NCI-H1436 treated with DMSO at 0.1 percent for 48 hours (cell line): ENCODE measurements at regions not wholly inside any gene's neighbourhood (a gene's known extent, or its start where the extent isn't known, plus 50 kb on each side); places are given as distances from the start of the nearest gene placed in this dataset.
"Not testable (repeated sequence)": the region's sequence is repeated elsewhere in the genome, so short reads cannot be mapped to it uniquely, and the experiment has no call there.

Experiments used
- DNase-seq: peaks from one replicate; lab custom pipeline; 2025; lab: John Stamatoyannopoulos, UW

DNA sequence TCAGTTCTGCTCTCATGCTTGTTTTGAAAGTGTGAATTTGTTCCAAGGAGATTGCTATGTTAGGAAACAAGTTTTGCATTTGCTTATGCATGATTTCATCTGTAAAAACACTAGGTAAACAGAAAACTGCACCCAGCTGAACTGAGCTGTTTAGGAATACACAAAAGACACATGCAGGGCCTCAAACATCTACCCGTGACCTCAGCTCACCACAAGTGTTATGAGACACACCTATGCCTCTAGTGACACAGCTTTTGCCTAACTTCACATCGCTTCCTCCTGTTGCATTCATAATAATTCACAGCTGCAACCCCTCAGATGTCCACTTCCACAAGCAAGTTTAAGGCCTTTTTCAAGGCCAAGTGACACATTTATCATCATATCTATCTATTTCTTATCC is 98.0 kb upstream of the SLC24A3 start:
- DNase-seq = no peak

DNA sequence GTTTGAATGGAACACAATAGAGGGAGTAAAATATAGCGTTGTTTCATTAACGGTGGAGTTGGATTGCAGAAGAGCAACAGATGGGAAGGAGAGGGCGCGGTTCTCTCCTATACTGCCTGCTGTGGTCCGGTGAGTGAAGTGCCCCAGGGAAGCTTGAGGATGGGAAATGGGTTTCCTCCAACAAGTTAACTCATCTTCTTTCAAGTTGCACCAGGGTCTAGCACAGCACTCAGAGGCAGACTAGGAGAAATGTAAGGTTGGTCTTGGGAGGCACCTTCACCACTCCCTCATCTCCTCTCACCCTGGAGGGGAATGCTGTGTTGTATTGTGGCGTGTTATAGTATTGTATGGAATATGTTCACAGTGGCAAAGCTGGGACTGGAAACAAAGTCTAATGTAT is 96.9 kb upstream of the SLC24A3 start:
- no peak for DNase-seq

DNA sequence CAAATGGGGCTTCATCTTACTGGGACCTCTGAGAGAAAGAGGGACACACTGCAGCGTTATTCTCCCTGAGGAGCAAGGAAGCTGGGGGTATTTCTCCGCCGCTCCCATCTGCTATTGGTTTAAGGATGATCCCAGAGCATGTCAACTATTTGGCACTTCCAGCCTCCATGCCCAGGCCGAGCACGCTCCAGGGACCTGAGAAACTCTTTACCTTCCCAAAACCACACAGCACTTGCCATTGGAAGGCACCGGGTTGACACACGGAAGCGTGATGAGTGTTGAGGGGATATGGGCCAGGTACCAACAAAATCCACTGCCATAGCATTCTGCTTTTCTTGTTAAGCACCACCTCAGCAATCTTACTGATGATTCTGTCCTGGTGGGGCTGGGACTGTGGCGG is 92.4 kb upstream of the SLC24A3 start:
- no peak for DNase-seq

GRCh38 chr20:19120569-19120968 is 91.9 kb upstream of the SLC24A3 start:
- no peak for DNase-seq

DNA sequence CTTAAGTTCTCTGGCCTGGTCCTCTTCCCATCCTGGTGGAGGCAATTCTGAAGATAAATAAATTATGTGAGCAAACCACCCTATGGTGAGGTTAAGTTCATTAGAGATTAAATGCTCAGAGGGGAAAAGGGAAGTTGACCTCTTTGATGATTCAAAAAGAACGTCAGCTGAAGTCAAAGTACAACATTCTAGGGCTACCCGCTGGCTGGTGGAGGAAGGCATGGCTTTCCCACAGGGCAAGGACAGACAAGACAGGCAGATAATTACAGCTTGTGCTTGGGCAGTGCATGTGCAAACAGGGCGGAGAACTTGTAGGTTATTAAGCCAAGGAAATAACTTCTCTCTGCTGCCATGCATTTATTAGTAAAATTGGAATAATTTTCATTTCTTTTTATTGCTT is 91.0 kb upstream of the SLC24A3 start:
- DNase-seq = no peak

GRCh38 chr20:19121916-19122315 is 90.5 kb upstream of the SLC24A3 start:
- no peak for DNase-seq

GRCh38 chr20:19122395-19122794 is 90.0 kb upstream of the SLC24A3 start:
- no peak for DNase-seq

- DNase-seq = no peak
Observed at GRCh38 chr20:19125508-19125907, 86.9 kb upstream of the SLC24A3 start.

- DNase-seq = no peak
Observed at GRCh38 chr20:19129306-19129705, 83.1 kb upstream of the SLC24A3 start.

- no peak for DNase-seq
Observed at GRCh38 chr20:19129976-19130612, 82.3 kb upstream of the SLC24A3 start.

GRCh38 chr20:19130613-19130984 is 81.8 kb upstream of the SLC24A3 start:
- DNase-seq = no peak

DNA sequence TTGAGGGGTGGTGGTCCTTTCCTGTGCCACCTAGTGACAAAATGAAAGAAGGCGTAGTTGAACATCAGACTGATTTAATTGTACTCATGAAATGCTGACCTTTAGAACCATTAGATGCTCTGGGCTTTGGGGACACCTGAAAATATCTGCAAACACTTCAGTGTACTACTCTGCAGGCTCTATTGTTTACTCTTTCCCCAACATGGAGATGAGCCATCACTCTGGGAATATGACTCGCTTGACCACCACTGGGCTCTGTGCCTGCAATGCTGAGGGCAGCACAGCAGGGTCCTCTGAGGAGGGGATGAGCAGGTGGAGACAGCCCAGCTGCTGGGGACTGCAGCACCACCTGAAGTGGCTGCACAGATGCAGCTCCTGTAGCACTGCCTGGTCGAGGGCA is 74.8 kb upstream of the SLC24A3 start:
- no peak for DNase-seq

- no peak for DNase-seq
Observed at GRCh38 chr20:19138758-19139157, 73.7 kb upstream of the SLC24A3 start.

GRCh38 chr20:19139584-19139983 is 72.9 kb upstream of the SLC24A3 start:
- DNase-seq = not testable (repeated sequence)

DNA sequence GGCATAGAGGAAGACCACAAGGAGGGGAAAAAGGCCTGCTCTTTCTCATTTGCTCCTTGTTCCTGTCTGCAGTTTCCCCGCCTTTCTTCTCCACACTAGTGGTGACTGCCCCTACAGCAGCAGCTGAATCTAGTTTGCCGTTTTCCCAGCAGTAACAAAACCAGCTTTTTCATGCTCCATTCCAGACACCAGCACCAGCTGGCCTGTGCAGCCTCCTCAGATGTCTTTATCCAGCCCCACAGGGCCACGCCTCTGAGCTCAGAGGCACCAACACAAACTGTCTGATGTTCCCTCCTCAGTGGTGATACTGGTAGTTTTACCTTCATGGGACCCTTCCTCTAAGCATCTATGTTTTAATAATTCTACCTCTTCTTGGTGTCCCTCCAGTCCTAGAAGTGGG is 70.4 kb upstream of the SLC24A3 start:
- no peak for DNase-seq

DNA sequence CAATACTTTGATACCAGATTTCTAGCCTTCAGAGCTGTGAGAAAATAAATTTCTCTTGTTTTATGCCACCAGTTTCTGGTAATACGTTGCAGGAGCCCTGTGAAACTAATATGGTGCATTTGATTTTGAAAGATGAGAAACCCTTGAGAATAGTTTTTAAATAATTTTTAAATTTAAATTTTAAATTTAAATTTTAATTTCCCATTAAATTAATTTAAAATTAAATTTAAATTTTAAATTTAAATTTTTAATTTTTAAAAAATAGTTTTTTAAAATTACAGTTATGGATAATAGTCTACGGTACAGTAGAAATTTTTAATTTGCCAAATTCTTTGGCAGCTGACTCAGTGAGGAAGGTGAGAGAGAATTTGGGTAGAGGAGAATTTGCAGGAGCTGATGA is 68.6 kb upstream of the SLC24A3 start:
- no peak for DNase-seq

GRCh38 chr20:19161336-19161735 is 51.1 kb upstream of the SLC24A3 start:
- no peak for DNase-seq
